K562 (cell line): ENCODE measurements at regions not wholly inside any gene's neighbourhood (a gene's known extent, or its start where the extent isn't known, plus 50 kb on each side); places are given as distances from the start of the nearest gene placed in this dataset.

Experiments used
- ATAC-seq: fragments of 200-7000 bp; cut with Tn5 transposase; 3 replicates; pipeline ENCODE4 v1.9.1; 2020; ENCODE audit warnings: moderate library complexity
- BruUV-seq: library from RNA; stranded (reverse); fragments of 400-500 nt; replicated peaks from 2 replicates; lab custom pipeline; 2021; lab: Mats Ljungman, UMichigan
- CTCF ChIA-PET: fragments of 300-600 bp; formaldehyde crosslinking; extraction: SDS; loops from one replicate; lab custom pipeline; 2021; ENCODE audit warnings: low intra/inter-chr PET ratio; lab: Yijun Ruan, JAX
- POLR2A ChIA-PET: fragments of 300-600, 350-650 bp; sonication (Branson Sonifier 250); formaldehyde crosslinking; extraction: SDS; loops from one replicate; lab custom pipeline; 2021; ENCODE audit warnings: antibody characterized with exemption, inconsistent platforms; lab: Yijun Ruan, JAX
- DNase-seq, 4 experiments: peaks; one replicate each; pipeline versions ENCODE4 v3.0.0 to v3.0.0-alpha.2; 2011 to 2018; ENCODE audit warnings: low spot score in 3 of 4, mixed read lengths in 3 of 4; ENCODE audit errors: extremely low read depth in 1 of 4
- FAIRE-seq: peaks from 2 replicates; lab custom pipeline; 2011; peaks lifted over from hg19 to GRCh38; lab: Jason Lieb, UNC
- H2AFZ ChIP-seq: 2 replicates; pipeline ENCODE4 v1.6.0; 2011; ENCODE audit warnings: low read depth, low read length, control low read depth, inconsistent platforms
- H3K27ac ChIP-seq: fragments of 200-600 bp; 3 replicates; pipeline ENCODE4 v1.8.0; 2011; ENCODE audit warnings: low read depth, mild to moderate bottlenecking, control low read depth, inconsistent platforms, low read length, moderate library complexity, mixed read lengths; ENCODE audit errors: extremely low read depth
- H3K27me3 ChIP-seq, 2 experiments: fragments of 300-600 bp in 1 of 2; 2 replicates in 1 of 2; 3 replicates in 1 of 2; pipeline versions ENCODE4 v1.6.0 to v1.8.0; 2011; ENCODE audit warnings: inconsistent platforms in 2 of 2, low read length in 2 of 2, mild to moderate bottlenecking in 1 of 2, mixed read lengths in 1 of 2, moderate library complexity in 1 of 2; ENCODE audit not compliant: control insufficient read depth in 2 of 2, insufficient read depth in 2 of 2
- H3K36me3 ChIP-seq: fragments of 300-600 bp; 3 replicates; pipeline ENCODE4 v1.8.0; 2011; ENCODE audit warnings: mild to moderate bottlenecking, low read length, inconsistent platforms; ENCODE audit not compliant: control insufficient read depth, insufficient read depth
- H3K4me1 ChIP-seq, 2 experiments: fragments of 200-600 bp in 1 of 2; replicated peaks in 1 of 2; 2 replicates in 1 of 2; 3 replicates in 1 of 2; pipeline versions ENCODE4 v1.5.1 to v1.8.0; 2011; ENCODE audit warnings: inconsistent platforms in 2 of 2, low read length in 2 of 2, mild to moderate bottlenecking in 1 of 2, mixed read lengths in 1 of 2, moderate library complexity in 1 of 2; ENCODE audit not compliant: control insufficient read depth in 2 of 2, insufficient read depth in 2 of 2
- H3K4me2 ChIP-seq: 2 replicates; pipeline ENCODE4 v1.6.1; 2011; ENCODE audit warnings: low read length, control low read depth, inconsistent platforms, mixed read lengths; ENCODE audit not compliant: insufficient read depth
- H3K4me3 ChIP-seq: fragments of 200-600 bp; sonication (generic), shearing (Covaris generic); 2 replicates; pipeline ENCODE4 v1.5.1; 2016; ENCODE audit warnings: control low read depth, inconsistent platforms
- H3K79me2 ChIP-seq: fragments of 200-600 bp; 3 replicates; pipeline ENCODE4 v1.8.0; 2011; ENCODE audit warnings: low read length, inconsistent platforms; ENCODE audit not compliant: control insufficient read depth, insufficient read depth
- H3K9ac ChIP-seq, 2 experiments: 2 replicates each; pipeline versions ENCODE4 v1.6.0 to v1.6.1; 2011; ENCODE audit warnings: low read depth in 2 of 2, low read length in 2 of 2, control low read depth in 1 of 2, inconsistent platforms in 1 of 2, mild to moderate bottlenecking in 1 of 2, mixed read lengths in 1 of 2; ENCODE audit not compliant: insufficient read depth in 1 of 2
- H3K9me1 ChIP-seq: one replicate; pipeline ENCODE4 v1.6.0; 2011; ENCODE audit warnings: inconsistent platforms, mild to moderate bottlenecking, low read length, moderate library complexity; ENCODE audit not compliant: control insufficient read depth, insufficient read depth
- H3K9me3 ChIP-seq: replicated peaks from 2 replicates; pipeline ENCODE4 v1.5.1; 2011; ENCODE audit warnings: low read depth, low read length, inconsistent platforms; ENCODE audit not compliant: control insufficient read depth, insufficient read depth
- H4K20me1 ChIP-seq: replicated peaks from 2 replicates; pipeline ENCODE4 v1.6.1; 2011; ENCODE audit warnings: low read length, inconsistent platforms, mixed read lengths; ENCODE audit not compliant: control insufficient read depth, insufficient read depth
- ASH1L ChIP-seq: fragments of 450-650 bp; IDR thresholded peaks from 2 replicates; pipeline ENCODE4 v1.6.1; 2018; ENCODE audit warnings: borderline replicate concordance, mild to moderate bottlenecking, low read depth; ENCODE audit not compliant: partially characterized antibody
- BACH1 ChIP-seq: fragments of 200-800 bp; sonication (Bioruptor generic); IDR thresholded peaks from 2 replicates; pipeline ENCODE4 v1.6.1; 2016; ENCODE audit warnings: missing genetic modification characterization, missing compliant biosample characterization
- ESRRA ChIP-seq: fragments of 450-650 bp; IDR thresholded peaks from 2 replicates; pipeline ENCODE4 v1.6.1; 2014; ENCODE audit warnings: low read depth, mild to moderate bottlenecking, moderate library complexity, borderline replicate concordance
- HCFC1 ChIP-seq: IDR thresholded peaks from 2 replicates; pipeline ENCODE4 v1.6.1; 2012; ENCODE audit warnings: low read depth, low read length, improper control_type of control experiment
- HMG20A ChIP-seq: fragments of 450-650 bp; formaldehyde crosslinking; conservative IDR thresholded peaks from 2 replicates; pipeline ENCODE4 v1.4.0; 2020; ENCODE audit warnings: mild to moderate bottlenecking, mixed read lengths
- MEF2D ChIP-seq: conservative IDR thresholded peaks from 2 replicates; pipeline ENCODE4 v1.6.1; 2016; ENCODE audit warnings: low read depth, missing genetic modification characterization, missing compliant biosample characterization
- SPI1 ChIP-seq: IDR thresholded peaks from 2 replicates; pipeline ENCODE4 v1.6.1; 2011; ENCODE audit warnings: low read depth, low read length, control low read depth, borderline replicate concordance
- TAL1 ChIP-seq: fragments of 450-650 bp; IDR thresholded peaks from 2 replicates; pipeline ENCODE4 v1.6.1; 2016; ENCODE audit warnings: mild to moderate bottlenecking
- ZNF232 ChIP-seq: sonication (generic); formaldehyde crosslinking; IDR thresholded peaks from 2 replicates; pipeline ENCODE4 v1.8.0; 2022; ENCODE audit warnings: mild to moderate bottlenecking, missing genetic modification reagents
- in situ Hi-C: fragments of 300-500 bp; cut with MboI; formaldehyde crosslinking; loops from 4 replicates; pipeline ENCODE4 v1.15.0; 2018; ENCODE audit warnings: inconsistent platforms, mixed read lengths
- intact Hi-C: fragments of 100-400 bp; cut with micrococcal nuclease; formaldehyde crosslinking; loops from 2 replicates; pipeline ENCODE4 v1.14.2; 2022
- TF ChIP-seq, protein P1 (sequence below): sonication (generic); formaldehyde crosslinking; IDR thresholded peaks from 2 replicates; pipeline ENCODE4 v1.8.0; 2023; ENCODE audit warnings: missing genetic modification reagents, mild to moderate bottlenecking, borderline replicate concordance
- TF ChIP-seq, protein P2 (sequence below): sonication (generic); formaldehyde crosslinking; IDR thresholded peaks from 2 replicates; pipeline ENCODE4 v1.9.0; 2022; ENCODE audit warnings: mild to moderate bottlenecking, missing genetic modification reagents
- TF ChIP-seq, protein P3 (sequence below): fragments of 250-450 bp; sonication (Bioruptor Pico); IDR thresholded peaks from 2 replicates; pipeline ENCODE4 v1.8.0; 2022; ENCODE audit warnings: inconsistent platforms, mild to moderate bottlenecking, moderate library complexity, borderline replicate concordance

DNA sequence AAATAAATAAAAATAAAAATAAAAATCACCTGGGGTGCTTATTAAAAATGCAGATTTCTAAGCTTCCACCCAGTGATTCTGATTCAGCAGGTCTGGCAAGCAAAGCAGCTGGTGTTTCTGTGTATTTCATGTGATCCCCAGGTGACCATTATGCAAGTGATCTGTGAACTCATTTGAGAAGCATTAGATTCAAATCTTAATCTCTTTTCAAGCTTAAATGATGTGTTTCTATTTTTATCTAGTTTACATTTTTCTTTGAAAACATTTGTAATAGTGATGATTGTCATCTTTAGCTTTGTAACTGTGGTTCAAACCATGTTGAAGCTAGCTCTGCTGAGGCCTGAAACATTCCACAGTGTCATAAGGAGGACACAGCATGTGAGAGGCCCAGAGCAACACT, 804.8 kb upstream of the ZNF608 start:
- H3K4me3 ChIP-seq, result no peak overlapping the region
- no peaks in the 10 kb centered on the region for H3K4me1 ChIP-seq
- no peak for ATAC-seq

More for the DNA sequence above, 804.8 kb upstream of the ZNF608 start:
- TF ChIP-seq, protein P1, sequence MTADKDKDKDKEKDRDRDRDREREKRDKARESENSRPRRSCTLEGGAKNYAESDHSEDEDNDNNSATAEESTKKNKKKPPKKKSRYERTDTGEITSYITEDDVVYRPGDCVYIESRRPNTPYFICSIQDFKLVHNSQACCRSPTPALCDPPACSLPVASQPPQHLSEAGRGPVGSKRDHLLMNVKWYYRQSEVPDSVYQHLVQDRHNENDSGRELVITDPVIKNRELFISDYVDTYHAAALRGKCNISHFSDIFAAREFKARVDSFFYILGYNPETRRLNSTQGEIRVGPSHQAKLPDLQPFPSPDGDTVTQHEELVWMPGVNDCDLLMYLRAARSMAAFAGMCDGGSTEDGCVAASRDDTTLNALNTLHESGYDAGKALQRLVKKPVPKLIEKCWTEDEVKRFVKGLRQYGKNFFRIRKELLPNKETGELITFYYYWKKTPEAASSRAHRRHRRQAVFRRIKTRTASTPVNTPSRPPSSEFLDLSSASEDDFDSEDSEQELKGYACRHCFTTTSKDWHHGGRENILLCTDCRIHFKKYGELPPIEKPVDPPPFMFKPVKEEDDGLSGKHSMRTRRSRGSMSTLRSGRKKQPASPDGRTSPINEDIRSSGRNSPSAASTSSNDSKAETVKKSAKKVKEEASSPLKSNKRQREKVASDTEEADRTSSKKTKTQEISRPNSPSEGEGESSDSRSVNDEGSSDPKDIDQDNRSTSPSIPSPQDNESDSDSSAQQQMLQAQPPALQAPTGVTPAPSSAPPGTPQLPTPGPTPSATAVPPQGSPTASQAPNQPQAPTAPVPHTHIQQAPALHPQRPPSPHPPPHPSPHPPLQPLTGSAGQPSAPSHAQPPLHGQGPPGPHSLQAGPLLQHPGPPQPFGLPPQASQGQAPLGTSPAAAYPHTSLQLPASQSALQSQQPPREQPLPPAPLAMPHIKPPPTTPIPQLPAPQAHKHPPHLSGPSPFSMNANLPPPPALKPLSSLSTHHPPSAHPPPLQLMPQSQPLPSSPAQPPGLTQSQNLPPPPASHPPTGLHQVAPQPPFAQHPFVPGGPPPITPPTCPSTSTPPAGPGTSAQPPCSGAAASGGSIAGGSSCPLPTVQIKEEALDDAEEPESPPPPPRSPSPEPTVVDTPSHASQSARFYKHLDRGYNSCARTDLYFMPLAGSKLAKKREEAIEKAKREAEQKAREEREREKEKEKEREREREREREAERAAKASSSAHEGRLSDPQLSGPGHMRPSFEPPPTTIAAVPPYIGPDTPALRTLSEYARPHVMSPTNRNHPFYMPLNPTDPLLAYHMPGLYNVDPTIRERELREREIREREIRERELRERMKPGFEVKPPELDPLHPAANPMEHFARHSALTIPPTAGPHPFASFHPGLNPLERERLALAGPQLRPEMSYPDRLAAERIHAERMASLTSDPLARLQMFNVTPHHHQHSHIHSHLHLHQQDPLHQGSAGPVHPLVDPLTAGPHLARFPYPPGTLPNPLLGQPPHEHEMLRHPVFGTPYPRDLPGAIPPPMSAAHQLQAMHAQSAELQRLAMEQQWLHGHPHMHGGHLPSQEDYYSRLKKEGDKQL (CRISPR knock-in tag), result no peak
- TF ChIP-seq HMG20A (CRISPR knock-in tag) (no peak), TAL1 (no peak), HCFC1 (no peak), BACH1 (tag) (no peak), ASH1L (no peak), ZNF232 (no peak), SPI1 (no peak), ESRRA (no peak), MEF2D (tag) (no peak)
- TF ChIP-seq, protein P2, sequence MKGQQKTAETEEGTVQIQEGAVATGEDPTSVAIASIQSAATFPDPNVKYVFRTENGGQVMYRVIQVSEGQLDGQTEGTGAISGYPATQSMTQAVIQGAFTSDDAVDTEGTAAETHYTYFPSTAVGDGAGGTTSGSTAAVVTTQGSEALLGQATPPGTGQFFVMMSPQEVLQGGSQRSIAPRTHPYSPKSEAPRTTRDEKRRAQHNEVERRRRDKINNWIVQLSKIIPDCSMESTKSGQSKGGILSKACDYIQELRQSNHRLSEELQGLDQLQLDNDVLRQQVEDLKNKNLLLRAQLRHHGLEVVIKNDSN (CRISPR knock-in tag), result no peak
- TF ChIP-seq, protein P3, sequence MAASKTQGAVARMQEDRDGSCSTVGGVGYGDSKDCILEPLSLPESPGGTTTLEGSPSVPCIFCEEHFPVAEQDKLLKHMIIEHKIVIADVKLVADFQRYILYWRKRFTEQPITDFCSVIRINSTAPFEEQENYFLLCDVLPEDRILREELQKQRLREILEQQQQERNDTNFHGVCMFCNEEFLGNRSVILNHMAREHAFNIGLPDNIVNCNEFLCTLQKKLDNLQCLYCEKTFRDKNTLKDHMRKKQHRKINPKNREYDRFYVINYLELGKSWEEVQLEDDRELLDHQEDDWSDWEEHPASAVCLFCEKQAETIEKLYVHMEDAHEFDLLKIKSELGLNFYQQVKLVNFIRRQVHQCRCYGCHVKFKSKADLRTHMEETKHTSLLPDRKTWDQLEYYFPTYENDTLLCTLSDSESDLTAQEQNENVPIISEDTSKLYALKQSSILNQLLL (CRISPR knock-in tag), result no peak
- H3K4me2 ChIP-seq, result no peak overlapping the region
- BruUV-seq, result no TSS peak
- no peak overlapping the region for H2AFZ ChIP-seq
- H3K9ac ChIP-seq, result no peak overlapping the region
- H3K27me3 ChIP-seq, result no peaks in the 10 kb centered on the region
- DNase-seq, result no peak
- ChIA-PET POLR2A (interaction anchor here (0.6 kb wide), 1 partner anchor 711 kb away, joined by 4 read pairs; no protein-coding TSS in a partner anchor), CTCF (no interaction called here)
- in situ Hi-C loops, result no loop called here
- no peak overlapping the region for H3K27ac ChIP-seq
- H3K9me3 ChIP-seq, result 0 out of 2 replicates have a peak, but pooled peaks cover 3% of the 10 kb centered on the region
- intact Hi-C loops, result no loop called here
- no peaks in the 10 kb centered on the region for H4K20me1 ChIP-seq
- no peaks in the 10 kb centered on the region for H3K9me1 ChIP-seq
- no peak for FAIRE-seq
- H3K79me2 ChIP-seq, result no peaks in the 10 kb centered on the region
- no peaks in the 10 kb centered on the region for H3K36me3 ChIP-seq
